SH-SY5Y (cell line): ENCODE measurements at regions not wholly inside any gene's neighbourhood (a gene's known extent, or its start where the extent isn't known, plus 50 kb on each side); places are given as distances from the start of the nearest gene placed in this dataset.

ENCODE experiments used
- GATA2 ChIP-seq: IDR thresholded peaks from 2 replicates; pipeline ENCODE4 v1.6.1; 2011; ENCODE audit warnings: mild to moderate bottlenecking, low read depth, low read length
- GATA3 ChIP-seq: IDR thresholded peaks from 2 replicates; pipeline ENCODE4 v1.6.1; 2011; ENCODE audit warnings: low read depth, mild to moderate bottlenecking, low read length, moderate library complexity

DNA sequence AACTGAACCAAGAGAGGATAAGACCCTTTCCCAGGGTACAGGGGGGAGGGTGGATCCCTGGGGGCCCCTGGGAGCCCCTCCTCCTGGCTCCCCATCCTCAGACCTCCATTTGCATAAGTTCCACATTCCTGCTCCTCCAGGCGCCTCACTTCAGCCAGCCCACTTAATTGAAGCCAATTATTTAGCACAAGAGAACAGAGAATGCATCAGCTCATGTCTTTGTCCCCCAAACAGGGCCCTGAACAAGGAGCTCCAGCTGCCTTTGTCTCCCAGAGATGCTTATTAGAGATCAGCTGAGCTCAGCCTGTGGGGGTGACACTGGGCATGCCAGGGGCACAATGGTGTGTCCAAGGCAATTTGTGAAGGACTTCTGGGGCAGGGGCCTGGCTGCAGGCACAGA is 89.9 kb upstream of the PRDM11 start:
- TF ChIP-seq GATA2 = no peak
- no peak for TF ChIP-seq GATA3
